PC-9 (cell line): ENCODE measurements at regions not wholly inside any gene's neighbourhood (a gene's known extent, or its start where the extent isn't known, plus 50 kb on each side); places are given as distances from the start of the nearest gene placed in this dataset.

Experiments
- CTCF ChIP-seq: fragments of 200-600 bp; sonication (generic); conservative IDR thresholded peaks from 2 replicates; pipeline ENCODE4 v1.6.1; 2017; ENCODE audit warnings: mixed run types, antibody characterized with exemption, mild to moderate bottlenecking, moderate library complexity
- EZH2 ChIP-seq: fragments of 200-600 bp; sonication (generic); IDR thresholded peaks from 2 replicates; pipeline ENCODE4 v1.8.0; 2017; ENCODE audit warnings: antibody characterized with exemption, low read depth

GRCh38 chr13:40251343-40252032 lies 415.0 kb downstream of the FOXO1 start:
- TF ChIP-seq CTCF (no peak), EZH2 (no peak)
